Superior temporal gyrus (tissue), 1 donor: ENCODE measurements at regions not wholly inside any gene's neighbourhood (a gene's known extent, or its start where the extent isn't known, plus 50 kb on each side); places are given as distances from the start of the nearest gene placed in this dataset.

ENCODE experiments used
- DNase-seq: peaks from one replicate; pipeline ENCODE4 v3.0.0-alpha.2; 2016; ENCODE audit errors: extremely low spot score

DNA sequence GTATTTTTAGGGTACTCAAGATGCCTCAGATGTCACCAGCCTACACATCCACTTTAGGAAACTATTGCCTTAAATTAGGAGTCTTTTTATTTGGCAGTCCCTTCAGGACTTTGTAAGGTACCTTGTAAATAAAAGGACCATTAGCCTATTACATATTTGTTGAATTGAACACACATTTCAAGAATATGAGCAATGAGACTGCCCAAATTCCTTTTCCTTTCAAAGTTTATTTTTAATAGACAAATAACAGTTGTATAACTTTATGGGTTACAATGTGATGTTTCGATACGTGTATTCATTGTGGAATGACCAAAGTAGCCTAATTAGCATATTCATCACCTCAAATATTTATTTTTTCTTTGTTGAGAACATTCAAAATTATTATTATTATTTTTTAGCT, 176.7 kb upstream of the PDZRN3 start:
- DNase-seq: no peak

DNA sequence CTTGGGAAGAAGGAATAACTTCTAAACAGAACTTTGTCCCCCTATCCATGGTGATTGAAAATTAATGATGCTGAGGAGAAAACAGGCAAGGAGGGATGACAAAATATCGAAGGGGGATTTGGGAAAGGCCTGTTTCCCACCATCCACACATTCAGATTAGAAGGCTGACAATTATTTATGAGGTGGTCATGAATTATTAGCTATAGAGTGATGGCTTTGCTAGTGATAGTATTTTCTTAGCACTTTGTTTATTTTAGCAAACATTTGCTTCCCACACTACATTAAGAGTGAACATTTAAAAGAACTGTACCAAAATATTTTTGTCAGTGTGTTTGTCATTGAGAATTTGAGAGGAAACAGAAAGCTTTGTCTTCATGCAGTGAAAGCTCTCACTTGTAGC, 172.6 kb upstream of the PDZRN3 start:
- DNase-seq: no peak

DNA sequence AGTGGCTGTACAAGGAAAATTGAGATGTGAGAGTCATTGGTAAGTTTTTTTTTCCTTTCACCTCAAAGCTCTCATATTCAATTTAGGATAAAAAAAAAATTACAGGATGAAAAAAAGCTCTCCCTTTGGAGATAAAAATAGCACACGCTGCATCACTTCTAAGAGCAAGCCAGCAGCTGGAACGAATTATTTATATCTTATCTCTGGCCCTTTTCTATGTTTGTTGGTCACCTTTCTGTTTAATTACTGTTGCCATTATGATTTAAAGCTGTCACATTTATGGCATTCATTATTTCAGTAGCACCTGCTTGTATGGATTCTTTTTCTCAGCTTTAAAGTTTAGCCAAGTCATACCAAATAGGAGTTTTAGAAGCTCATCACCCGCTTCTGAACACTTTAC, 171.6 kb upstream of the PDZRN3 start:
- DNase-seq: no peak

DNA sequence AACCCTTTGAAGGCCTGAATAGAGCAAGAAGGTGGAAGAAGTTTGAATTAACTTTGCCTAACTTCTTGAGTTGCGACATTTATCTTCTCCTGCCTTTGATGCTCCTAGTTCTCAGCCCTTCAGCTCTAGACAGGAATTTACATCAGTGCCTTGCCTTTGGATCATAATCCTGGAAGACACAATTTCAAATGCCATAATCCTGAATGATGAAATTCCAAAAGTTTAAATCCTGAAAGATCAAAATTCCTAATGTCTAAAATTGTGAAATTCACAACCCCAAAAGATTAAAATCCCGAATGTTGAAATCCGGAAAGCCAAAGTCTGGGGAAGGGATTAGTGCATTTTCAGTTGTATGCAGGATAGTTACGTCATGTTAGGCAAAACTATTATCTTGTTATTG, 166.6 kb upstream of the PDZRN3 start:
- no peak for DNase-seq

DNA sequence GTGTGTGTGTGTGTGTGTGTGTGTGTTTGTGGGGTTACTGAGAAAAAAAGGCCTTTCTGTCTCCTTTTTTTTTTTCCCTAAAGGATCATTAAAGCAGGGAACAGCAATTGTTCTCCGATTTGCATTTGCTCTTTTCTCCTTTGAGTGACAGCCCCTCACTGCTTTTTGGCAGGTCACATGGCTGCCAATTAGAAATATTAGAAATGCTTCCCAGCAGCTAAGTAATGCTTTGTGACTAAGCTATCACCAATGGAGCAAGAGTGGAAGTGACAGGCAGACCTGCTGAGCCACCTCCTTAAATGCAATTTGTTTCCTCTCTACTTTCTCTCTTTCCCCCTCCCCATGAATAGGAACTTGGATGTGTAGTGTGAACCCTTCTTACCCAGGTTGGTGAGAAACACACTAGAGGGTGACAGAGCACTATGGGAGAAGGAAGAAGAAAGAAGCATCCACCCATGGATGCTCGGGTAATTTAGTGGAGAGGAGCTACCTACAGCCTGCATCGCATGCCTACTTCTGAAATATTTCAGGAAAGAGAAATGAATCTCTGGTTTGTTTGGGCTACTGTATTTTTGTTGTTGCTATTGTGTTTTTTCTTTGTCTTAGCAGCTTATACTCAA, 165.2 kb upstream of the PDZRN3 start:
- no peak for DNase-seq

DNA sequence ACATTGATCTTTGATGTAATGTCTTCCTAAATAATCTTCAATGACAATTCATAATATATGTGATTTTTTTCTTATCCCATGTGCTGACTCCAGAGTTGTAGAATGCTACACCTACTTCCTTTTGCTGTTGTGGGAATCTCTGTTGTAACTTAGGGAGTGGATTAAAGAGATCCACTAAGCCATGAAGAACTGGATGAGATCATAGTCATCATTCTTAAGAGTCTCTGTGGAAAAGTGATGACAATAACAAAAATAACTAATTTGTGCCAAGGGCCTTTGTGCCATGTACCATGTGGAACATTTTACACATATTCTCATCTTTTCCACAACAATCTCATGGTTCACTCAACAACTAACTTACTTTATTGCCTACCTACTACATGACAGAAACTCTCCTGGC, 162.9 kb upstream of the PDZRN3 start:
- DNase-seq: no peak

DNA sequence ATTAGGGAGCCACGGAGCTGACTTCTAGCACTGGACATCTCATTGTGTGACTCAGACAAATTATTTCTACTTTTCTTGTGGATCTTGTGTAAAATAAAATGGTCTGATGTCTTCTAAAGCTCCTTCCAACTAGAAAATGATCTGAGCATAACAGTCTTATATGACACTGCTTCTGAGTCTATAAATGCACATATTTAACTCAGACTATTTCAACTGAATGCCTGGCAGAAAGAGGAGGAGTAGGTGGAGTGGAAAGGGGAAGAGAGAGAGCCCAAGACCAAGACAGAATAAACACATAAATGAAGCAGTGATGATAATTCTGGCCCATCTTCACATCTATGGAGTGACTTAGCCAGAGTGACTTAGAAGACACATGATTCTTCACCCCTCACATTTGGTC, 162.3 kb upstream of the PDZRN3 start:
- DNase-seq: no peak

DNA sequence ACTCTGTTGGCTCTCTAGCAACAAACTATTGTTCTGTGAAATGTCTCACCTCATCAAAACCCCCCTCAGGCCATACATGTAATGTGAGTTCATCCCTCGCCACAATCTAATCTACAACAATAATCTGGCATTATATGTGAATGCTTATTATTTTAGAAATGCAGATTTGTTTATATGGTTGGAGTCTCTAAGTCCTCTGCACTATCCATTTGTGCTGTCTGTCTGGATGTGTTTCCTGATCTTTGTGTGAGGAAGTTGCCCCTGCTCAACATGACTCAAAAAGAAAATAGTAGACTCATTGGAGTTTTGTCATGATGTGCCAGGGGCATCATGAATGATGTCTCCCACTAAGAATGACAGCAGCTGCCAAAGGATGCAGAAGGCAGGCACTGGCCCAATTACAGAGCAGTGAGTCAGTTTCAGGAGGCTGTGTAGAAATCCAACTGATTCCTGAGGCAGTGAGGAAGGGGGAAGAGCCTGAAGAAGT, 161.6 kb upstream of the PDZRN3 start:
- no peak for DNase-seq

DNA sequence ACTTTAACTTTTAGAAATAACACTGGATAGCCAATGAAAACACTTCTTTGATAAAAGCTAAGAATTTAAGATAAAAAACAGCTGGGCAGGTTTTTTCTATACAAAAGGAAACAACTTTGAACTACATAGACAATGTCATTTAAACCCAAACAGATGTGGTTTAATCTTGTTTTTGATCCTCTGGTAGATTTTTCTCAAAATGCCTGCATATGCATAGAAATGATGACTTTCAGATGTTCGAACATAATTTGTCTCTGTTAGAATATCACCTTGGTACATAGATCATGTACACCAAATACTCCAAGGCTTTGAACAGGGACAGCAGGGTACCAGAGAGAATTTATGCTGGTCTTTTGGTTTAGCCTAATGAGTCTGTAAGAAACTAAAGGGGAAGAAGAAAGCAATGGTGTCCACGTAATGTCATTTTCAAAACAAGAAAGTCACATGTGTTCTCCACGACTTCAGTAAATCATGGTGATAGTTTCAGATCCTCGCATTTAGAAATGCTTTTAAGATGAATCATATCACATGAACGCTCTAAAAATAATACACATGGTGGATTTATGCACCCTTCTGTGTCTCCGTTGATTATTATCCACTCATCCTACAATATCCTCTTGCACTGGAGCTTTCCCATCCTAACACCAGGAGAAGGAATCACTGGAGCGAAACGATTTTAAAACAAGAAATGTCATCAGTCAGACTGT, 160.1 kb upstream of the PDZRN3 start:
- DNase-seq: peak; percentile 29

DNA sequence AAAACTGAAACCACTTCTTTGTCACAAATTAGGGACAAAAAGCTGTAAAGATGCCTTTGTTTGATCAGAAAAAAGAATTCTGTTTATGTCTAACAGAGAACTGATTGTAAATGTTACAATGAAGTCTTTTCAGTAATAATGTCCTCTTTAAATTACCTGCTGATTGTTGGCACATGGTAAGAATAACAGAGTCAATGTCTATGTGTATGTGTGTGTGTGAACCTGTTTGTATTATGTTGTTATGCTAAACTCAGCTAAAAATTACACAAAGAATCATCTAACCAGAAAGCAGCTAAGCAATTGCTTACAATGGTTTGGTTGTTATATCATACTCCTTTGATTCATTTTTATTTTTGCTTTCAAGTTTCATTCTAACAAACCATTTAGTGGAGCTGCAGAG, 159.1 kb upstream of the PDZRN3 start:
- DNase-seq: peak; percentile 84

DNA sequence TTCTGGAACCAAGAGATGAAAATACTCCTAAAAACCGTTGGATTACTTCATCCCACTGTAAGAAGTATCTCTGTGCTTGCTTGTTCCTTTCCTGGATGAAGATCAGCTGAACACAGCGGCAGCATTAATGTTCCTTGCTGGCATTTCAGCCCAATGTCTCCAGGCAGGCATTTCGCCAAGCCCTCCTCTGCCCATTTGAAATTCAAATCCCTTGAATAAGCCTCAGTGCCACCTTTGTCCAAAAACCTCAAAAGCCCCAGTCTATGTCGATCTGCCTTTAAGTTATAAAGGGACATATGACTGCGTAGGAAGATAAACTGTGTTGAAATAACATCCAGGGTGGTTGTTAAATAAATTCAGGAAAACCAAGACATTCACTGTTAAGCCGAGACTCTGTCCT, 156.8 kb upstream of the PDZRN3 start:
- DNase-seq: peak; percentile 74

DNA sequence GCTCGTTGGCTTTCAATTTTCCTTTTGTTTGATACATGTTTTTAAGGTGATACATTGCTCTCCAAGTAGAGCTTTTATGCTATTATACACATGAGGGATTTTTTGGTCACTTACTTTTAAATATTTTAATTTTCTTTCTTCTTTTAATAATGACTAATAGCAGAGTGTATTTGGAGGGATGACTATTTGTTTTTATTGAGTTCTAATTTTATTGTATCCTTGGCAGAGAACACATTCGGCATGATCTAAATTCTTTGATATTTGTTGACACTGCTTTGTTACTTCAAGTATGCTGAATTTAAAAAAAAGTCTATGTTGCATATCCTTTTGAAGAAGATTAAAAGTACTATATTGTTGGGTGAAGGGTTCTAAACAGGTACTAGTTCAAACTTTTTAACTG, 149.9 kb upstream of the PDZRN3 start:
- no peak for DNase-seq

DNA sequence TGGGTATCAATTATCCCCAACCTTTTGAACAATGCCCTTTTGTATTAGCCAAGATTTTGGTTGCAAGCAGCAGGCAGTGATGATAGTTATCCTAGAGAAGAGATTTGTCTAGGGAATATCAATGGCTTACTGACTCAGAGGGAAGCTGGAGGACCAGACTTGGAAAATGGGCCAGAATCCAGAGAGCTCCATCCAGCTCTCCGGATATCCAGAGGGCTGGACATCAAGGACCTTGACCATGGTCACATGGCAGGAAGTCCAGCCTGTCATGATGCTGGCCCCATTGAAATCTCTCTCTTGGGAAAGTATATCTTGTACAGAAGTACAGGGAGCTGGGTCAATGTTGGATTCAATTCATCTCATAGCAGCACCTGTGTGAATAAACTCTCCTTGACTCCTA, 148.5 kb upstream of the PDZRN3 start:
- no peak for DNase-seq

DNA sequence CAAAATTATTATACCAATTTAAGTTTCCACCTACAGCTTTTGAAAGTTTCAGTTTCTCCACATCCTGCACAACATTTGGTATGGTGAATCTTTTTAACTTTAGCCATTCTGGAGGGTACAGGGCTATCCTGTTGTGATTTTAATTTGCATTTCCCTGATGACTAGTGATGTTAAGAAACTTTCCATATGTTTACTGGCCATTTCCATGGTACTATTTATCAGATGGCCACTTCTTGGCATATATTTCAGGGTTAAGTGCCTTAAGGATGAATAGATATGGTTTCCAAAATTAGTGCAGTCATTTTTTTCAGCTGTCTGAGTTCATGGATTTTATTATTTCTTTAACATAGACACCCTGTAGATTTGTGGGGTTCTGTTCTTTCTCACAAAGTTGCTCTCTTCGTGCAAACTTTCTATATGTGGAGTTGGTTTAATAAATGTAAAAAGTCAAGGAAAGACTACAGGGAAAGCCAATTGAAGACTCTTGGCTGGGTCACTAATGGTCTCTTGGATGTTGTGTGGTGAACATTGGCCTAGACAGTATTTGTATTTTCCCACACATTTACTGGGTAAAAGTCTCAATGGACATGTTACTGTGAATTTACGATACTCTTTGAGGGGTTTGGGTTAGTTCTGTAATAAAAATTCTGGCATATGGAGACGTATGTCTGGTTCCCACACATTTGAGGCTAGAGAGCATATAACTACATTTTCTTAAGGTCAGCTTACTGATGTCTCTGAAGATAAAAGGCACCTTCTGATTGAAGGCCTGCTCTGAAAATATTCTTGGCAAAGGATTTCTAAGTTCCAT, 147.5 kb upstream of the PDZRN3 start:
- no peak for DNase-seq

DNA sequence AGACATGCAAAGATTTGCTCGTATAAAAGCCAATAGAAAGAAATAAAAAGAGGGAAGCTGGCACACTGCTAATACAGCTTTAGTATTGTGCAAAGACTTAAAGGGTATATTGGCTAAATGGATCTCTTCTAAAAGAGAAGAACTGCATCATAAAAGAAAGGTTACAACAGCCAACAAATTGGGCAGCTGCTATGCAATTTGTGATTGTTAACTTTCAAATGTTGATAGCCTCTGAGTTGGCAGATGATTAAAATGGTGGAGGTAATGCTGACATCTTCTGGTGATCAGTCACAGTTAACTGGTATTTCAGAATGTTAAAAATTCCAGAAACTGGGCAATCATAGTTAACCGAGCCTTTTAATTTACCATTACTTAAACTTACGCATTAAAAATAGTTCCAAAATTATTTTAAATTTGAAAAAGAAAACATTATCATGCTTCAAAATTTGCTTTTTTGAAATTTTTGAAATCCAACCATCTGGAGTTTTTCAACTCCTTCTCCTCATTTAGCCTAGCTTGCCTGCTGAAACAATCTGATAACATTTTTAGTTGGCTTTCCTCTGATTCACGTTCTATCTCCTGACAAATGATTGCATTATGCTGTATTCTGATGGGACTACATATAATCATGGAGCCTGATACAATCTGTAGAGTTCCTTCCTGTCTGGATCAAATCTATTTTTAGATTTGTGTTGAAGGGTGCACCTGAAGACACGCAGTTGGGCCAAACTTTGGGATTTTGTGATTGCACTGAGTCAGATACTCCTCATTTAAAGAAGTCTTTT, 144.0 kb upstream of the PDZRN3 start:
- peak; percentile 66 for DNase-seq

DNA sequence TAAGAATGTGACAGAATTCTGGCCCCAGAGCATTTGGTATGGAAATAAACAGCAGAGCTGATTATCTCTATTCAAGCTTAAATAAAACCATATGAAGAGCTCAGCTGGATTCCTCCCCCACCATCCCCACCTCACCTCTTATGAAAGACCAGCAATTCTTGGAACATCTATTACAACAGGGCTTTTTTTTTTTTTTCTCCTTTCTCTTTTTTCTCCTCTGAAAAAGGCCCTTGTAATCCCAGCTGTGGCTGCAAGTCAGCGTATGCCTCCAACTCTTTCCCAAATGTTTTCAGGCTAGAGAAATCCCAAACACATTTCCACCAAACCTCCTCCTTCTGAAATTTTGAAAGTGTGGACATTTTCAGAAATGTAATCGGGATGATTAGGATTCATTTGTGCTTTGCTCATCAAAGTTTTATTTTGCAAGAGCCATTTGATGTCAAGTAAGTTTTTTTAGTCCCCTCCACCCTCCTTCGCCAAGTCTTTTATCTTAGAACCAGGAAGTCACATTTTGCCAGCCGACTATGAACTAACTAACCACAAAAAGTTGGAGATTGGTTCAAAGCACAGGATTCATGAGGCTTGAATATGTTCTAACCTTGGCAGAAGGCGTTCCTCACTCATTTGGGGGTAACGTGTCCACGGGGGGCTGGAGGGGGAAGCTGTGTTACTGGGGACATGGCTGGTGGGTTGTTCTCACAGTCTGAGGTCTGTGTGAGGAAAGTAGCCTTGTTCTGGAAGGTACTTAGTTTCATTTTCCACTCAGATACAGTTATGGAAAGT, 142.0 kb upstream of the PDZRN3 start:
- DNase-seq: peak; percentile 44

DNA sequence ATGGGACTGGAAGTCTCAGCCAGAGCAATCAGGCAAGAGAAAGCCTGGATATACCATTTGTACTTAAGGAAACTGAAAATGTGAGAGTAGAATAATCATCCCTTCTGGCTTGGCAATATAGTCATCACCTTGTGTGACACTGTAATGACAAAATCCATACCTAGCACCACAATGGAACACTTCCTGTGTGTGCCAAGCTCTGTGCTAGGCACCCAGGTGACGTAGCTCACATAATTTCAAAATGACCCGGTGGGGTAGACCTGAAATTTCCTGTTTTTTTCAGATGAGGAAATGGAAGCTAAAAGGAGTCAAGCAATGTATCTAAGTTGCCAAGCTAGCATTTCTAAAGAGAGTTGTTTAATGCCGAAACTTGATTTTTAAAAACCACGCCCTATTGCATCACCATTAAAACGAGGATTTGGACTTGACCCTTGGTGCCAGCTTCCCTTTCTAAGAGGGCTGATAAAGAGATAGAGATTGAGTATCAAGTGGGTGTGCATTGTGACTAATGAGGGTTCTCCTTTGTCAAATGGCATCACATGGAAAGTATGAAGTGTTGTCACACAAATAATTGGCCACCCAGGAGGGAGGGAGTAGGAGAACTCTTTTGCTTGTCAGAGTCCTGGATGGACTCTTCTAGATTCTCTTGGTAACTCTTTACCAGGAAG, 141.3 kb upstream of the PDZRN3 start:
- no peak for DNase-seq

DNA sequence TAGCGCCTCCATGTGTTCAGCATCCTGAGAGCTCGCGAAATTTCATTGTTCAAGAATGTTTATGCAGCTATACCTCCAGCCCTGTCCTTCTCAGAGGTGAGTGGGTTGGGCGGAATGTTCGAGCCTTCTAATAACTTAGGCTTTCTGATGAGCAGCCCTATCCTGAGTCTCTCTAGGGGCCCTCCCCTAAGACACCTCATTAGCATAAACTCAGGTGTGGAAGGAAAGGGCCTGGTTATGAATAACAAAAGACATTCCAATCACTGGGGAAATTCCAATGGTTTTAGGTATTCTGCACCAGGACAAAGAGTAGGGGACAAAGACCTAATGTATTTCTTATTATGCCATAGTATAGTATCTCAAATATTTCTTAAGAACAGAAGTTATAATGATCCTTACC, 138.1 kb upstream of the PDZRN3 start:
- DNase-seq: no peak

DNA sequence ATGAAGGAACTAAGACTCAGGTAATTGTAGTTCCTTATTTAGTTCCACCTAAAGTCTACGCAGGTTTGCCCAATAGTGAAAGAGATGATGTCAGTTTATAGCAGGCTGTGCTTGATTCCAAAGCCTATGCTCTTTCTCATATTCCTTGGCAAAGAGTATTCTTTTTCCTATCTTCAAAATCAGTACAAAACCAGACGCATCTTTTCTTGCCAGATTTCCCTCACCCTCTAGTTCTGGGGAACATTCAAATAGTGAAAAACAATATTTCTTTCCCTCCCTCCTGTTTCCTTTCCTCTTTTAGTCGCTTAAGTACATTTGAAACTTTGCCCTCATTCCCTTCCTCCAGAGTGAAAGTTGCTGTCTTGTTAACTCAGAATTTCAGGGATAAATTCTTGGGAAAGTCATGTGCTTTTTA, 134.6 kb upstream of the PDZRN3 start:
- no peak for DNase-seq

DNA sequence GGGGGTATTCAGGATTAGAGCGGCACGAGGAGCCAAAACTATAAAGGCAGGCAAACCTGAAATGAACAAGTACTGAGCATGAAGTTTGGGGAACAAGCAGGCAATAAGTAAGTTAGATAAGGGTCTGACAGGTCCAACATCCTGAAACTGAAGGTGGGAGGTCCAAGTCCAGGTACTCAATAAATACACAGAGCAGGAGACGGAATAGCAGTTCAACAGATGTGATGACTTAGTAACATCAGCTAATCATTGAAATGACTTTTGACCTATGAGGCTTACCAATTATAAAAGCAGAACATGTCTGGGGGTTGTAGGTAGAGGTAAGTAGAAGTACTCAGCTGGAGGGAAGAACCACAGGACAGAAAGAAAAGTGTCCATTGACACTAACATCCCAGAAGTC, 132.8 kb upstream of the PDZRN3 start:
- no peak for DNase-seq

DNA sequence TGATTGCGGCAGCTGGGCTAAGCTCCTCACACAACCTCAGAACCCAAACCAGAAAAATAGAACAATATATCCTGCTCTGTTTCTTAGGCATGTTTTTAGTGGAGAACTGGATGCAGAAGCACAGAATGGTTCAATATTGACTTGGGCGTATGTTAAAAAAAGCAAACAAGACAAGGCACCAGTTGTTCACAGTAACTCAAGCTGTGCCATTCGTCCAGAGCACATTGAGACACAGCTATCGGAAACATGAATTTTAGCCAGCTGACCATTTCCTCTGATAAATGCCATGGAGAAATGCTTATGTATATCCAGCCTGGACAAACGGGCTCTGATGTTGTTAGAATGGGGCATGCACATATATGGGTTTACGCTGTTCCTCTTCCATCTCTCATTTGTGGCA, 129.2 kb upstream of the PDZRN3 start:
- DNase-seq: no peak
